GM21381 (cell line): ENCODE measurements at regions not wholly inside any gene's neighbourhood (a gene's known extent, or its start where the extent isn't known, plus 50 kb on each side); places are given as distances from the start of the nearest gene placed in this dataset.
"Not testable (repeated sequence)": the region's sequence is repeated elsewhere in the genome, so short reads cannot be mapped to it uniquely, and the experiment has no call there.

ENCODE experiments used
- ATAC-seq: cut with Tn5 transposase; IDR thresholded peaks from one replicate; pipeline ENCODE4 v1.9.1; 2021; ENCODE audit warnings: mild to moderate bottlenecking, moderate library complexity; ENCODE audit not compliant: unreplicated experiment

DNA sequence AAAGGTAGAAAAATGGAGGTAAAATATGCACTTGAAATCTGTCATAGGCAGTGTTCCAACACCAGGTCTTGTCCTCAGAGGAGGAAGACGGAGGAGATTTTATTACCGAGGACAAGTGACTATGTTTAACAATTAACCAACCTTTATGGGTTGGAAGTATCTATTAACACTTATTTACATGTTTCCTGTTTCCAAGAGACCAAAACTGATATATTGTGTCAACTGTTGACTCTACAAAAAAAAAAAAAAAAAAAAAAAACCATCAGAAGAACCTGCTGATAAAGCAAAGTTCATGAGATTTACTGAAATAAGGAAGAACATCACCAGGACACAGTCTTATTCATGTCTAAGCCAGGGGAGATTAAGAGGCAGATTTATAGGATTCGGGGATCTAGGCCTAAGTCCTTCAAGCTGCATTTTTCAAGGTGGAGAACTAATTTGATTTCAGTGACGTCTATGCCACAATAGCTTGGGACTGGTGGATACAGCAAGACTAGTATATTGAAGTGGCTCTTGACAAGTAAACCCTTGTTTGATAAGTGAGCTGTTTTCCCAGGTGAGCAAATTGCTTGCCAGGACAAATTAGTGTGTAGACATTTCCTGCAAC lies 126.6 kb upstream of the NAA20 start:
- no peak for ATAC-seq

DNA sequence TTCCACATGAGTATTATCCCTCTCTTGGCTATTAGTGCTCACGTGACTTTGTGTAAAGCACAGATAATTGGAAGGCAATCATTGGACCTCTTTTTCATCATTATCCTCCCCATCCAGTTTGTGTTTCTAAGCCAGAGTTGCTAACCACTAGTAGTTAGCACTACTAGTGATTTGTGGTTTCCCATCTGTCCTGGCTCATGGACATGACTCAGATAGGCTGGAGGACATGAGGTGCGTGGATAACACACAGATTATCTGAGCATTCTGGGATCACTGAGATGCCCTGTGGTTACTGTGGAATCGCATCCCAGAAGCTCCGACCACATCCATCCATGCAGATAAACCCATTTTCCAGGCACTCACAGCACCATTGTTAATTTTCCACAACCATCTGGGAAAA lies 123.8 kb upstream of the NAA20 start:
- ATAC-seq = no peak

GRCh38 chr20:19895761-19896160 lies 121.4 kb upstream of the NAA20 start:
- no peak for ATAC-seq

GRCh38 chr20:19897891-19898290 lies 119.3 kb upstream of the NAA20 start:
- ATAC-seq = no peak

- ATAC-seq = no peak
These were observed 115.9 kb upstream of the NAA20 start for GRCh38 chr20:19901226-19901625.

- ATAC-seq = no peak
These were observed 113.9 kb upstream of the NAA20 start for GRCh38 chr20:19903168-19903811.

DNA sequence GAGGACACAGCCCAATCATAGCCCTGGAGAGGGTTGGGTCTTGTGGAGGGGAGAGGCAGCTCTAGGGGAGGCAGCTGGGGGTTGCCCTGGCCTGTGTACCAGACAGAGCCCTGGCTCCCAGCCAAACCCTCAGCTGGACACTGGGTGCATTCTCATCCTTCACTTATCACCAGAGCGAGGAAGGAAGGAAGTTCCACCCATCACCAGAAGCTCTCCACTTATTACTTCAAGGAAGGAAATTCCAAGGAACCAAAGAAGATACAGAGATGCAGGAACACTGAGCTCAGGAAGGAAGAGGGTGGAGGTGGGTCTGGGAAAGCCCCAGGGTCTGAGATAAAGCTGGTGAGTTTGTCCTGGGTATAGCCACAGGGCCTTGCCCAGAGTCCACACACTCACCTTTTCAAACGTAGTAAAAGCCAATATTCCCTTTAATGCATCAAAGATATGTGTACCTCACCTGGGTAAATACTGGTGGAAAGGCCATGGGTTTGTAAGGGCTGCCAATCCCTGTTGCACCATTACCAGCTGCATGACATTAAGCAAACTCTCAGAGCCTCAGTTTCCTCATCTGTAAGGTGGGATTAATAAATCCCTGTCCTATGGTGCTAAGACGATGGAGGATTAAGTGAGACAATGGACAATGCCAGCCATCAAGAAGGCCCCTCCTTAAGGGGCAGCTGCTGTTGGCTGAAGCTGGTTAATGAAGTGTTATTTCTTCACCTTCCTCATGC lies 109.7 kb upstream of the NAA20 start:
- no peak for ATAC-seq

- no peak for ATAC-seq
These were observed 108.6 kb upstream of the NAA20 start for GRCh38 chr20:19908576-19908975.

DNA sequence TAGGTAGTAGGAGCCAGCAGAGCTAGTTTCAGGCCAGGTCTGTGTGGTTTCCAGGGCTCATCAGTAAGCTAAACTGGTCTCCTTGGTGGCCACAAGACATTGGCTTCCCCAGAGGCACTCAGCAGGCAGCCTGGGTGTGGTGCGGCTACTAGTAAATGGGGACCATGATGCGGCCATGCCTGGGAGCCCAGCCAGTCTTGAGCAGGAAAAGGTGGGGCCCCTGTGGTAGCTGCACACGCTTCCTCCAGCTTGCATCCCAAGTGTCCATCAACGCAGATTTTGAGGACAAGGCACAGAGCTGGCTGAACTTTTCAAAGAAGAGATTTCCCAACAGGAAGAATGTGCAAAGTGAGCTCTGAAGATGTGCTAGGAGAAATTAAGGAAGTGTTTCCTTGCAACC lies 107.4 kb upstream of the NAA20 start:
- ATAC-seq = no peak

DNA sequence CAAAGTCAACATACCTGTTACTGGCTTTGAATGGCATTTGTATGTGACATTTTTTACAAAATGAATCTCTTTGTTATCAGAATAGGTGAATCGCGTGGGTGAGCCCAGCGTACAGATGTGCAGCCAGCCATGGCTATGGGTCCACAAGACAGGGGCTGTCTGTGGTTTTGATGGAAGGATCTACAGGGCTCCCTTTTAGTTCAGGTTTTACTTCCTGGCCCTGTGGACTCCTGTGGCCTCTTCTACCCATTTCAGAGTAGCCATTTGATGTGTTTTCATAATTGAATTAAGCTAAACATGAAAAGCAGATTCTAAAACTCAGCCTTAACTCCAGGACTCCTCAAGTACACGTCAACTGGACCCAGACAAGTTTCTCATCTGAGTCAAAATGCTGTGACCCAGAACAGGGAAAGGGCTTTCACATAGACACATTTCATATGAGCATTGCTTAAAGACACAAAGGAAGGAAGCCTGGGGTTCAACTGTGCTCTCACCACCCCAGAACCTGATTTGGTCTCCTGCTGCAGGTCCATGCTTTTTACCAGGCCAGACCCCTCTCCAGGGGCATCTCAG lies 105.3 kb upstream of the NAA20 start:
- no peak for ATAC-seq

DNA sequence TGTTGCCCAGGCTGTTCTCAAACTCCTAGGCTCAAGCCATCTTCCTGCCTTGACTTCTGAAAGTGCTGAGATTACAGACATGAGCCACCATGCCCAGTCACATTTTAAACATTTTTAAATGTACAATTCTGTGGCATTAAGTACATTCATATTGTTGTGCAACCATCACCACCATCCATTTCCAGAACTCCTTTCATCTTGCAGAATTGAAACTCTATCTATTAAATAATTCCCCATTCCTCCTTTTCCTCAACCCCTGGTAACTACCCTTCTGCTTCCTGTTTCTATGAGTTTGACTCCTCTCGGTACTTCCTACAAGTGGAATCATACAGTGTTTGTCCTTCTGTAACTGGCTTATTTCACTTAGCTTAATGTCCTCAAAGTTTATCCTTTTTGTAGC lies 103.8 kb upstream of the NAA20 start:
- ATAC-seq = no peak

DNA sequence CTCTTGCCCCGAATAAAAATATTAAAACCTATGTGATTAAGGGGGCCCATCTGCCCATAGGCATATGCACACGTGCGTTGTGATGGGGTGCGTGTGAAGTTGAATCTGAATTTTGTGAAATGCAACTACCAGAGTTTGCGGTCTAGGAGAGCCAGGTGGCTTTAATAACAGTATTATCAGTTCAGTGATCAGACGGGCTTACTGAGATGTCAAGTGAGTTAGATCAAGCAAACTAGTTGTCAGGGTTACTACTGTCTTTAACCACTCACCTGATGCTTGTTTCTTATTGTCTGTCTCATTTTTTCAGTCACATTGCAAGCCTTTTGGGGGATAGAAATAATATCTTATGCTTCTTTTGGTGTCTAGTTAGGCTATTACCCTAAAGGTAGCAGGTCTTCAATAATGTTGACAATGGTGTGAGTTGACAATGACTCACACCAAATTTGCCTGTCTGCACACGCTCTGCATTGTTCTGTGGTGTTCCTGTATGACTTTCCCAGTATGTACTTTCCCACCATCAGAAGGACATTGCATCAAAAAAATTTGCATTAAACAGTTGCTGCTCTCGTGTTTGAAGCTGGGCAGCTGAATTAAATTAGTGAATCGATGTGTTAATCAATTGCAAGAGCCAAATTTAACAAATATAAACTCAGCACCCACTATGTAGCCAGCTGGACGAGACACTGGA lies 103.1 kb upstream of the NAA20 start:
- no peak for ATAC-seq

GRCh38 chr20:19915111-19915798 lies 101.9 kb upstream of the NAA20 start:
- ATAC-seq = no peak

DNA sequence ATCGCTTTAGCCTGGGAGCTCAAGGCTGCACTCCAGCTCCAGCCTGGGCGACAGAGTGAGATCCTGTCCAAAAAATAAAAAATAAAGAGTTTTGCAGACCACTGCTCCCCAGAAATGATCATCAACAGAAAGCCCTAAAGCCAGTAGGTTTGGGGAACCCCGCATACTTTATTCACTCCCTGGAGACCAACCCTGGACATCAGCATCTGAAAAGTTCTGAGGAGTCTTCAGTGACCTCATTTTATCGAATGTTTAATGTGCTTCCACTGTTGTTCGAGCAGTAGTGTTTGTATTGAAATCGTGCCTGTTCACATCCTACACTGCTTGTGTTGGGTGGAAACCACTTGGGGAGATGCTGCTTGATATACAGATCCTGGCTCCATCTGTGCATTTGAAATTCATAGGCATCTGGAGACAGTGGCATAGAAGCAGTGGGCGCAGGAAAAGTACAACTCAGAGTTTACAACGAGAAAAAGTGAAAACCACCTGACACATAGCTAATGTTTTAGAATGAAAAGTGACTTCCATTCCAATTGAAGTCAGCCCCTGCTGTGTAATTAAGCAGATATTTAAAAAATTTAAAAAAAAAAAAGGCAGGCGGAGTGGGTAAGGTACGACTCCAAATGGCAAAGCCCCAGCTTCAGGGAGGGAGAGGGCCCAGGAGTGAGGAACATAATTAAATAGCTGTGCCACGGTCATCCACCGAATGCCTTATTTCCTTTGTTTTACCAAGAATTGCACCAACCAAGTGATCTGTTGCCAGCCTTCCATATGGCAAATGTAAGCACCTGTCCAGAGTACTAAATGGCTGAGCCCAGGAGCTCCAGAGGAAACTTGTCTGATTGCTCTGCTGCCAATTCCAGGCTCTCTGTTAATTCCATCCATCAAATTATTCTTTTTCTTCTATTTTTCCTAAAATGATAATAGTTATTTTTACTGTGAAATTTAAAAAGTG lies 100.4 kb upstream of the NAA20 start:
- ATAC-seq = no peak

DNA sequence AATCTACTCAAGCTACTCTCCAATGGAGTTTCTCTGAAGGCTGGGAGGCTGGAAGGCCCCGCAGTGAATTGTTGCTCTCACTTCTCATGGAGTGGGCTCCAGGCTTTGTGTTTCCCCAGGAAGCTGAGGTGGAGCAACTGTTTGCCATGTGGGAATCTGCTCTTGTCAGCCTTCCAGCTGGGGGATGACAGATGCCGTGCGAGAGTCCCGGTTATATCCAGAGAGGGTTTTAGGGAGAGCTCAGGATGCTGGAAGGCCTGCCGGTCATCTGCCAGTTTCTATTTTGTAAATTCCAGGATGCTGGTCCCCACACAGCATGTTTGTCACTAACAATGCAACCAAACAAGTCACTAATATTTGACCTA lies 98.2 kb upstream of the NAA20 start:
- no peak for ATAC-seq

DNA sequence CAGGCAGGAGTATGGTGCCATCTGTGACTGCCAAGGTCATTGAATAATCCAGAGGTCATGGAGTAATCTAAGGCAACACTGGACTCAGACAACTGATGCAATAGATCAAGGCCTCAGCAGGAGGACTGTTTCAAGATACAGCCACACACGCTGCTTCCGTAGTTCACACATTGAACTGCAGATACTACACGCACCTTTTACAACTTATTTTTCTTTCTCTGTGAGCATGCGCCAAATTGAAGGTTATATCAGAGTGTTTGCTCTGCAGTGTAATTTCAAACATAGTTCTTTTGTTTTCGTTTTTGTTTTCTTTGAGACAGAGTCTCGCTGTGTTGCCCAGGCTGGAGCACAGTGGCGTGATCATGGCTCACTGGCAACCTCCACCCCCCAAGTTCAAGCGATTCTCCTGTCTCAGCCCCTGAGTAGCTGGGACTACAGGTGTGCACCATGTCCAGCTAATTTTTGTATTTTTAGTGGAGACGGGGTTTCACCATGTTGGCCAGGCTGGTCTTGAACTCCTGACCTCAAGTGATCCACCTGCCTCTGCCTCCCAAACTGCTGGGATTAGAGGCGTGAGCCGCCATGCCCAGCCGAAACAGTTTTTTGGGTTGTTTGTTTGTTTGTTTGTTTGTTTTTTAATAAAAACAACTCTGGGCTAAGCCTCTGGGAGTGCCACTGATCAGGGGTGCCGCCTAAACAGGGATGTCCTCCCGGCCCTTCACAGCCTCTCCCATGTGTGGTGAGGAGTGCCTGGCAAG lies 96.6 kb upstream of the NAA20 start:
- no peak for ATAC-seq

GRCh38 chr20:19921284-19921793 lies 95.8 kb upstream of the NAA20 start:
- ATAC-seq = no peak

DNA sequence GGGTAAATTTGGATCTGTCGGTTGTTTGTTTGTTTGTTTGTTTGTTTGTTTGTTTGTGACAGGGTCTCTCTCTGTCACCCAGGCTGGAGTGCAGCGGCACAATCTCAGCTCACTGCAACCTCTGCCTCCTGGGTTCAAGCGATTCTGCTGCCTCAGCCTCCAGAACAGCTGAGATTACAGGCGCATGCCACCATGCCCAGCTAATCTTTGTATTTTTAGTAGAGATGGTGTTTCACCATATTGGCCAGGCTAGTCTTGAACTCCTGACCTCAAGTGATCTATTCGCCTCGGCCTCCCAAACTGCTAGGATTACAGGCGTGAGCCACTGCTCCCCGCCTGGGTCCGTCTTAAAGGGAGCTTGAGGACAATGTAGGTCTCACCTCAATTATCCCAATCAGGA lies 95.3 kb upstream of the NAA20 start:
- not testable (repeated sequence) for ATAC-seq

GRCh38 chr20:19922716-19923115 lies 94.4 kb upstream of the NAA20 start:
- no peak for ATAC-seq
